DND-41 (cell line): ENCODE measurements at regions not wholly inside any gene's neighbourhood (a gene's known extent, or its start where the extent isn't known, plus 50 kb on each side); places are given as distances from the start of the nearest gene placed in this dataset.

Experiments
- EZH2 ChIP-seq: IDR thresholded peaks from 3 replicates; pipeline ENCODE4 v1.6.1; 2012; ENCODE audit warnings: borderline replicate concordance, low read depth, mild to moderate bottlenecking, moderate library complexity, low read length, inconsistent platforms; ENCODE audit not compliant: severe bottlenecking
- TF ChIP-seq, protein P1 (sequence below): IDR thresholded peaks from 2 replicates; pipeline ENCODE4 v1.5.1; 2012; ENCODE audit warnings: borderline replicate concordance, low read length, moderate library complexity, mild to moderate bottlenecking; ENCODE audit not compliant: poor library complexity, severe bottlenecking; ENCODE audit errors: extremely low read depth

DNA sequence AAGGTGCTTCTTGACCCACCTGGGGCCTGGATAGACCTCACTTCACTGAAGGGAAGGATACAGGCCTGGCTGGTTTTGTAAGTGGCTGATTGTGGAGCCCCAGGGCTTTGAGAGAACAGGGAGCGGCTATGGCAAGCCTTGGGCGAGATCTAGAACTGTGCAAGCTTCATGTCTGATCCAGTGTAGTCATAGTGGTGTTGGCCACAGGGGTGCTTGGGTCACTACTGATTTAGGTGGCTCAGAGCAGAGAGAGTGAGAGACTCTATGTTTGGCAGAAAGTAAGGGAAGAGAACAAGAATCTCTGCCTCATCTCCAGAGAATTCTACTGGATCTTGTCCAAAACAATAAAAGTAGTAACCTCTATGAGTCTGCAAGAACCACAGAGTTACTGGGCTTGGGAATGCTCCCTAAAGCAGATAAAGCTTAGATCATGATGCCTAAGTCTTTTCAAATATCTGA is 394.2 kb upstream of the EPHA3 start:
- TF ChIP-seq, protein P1, sequence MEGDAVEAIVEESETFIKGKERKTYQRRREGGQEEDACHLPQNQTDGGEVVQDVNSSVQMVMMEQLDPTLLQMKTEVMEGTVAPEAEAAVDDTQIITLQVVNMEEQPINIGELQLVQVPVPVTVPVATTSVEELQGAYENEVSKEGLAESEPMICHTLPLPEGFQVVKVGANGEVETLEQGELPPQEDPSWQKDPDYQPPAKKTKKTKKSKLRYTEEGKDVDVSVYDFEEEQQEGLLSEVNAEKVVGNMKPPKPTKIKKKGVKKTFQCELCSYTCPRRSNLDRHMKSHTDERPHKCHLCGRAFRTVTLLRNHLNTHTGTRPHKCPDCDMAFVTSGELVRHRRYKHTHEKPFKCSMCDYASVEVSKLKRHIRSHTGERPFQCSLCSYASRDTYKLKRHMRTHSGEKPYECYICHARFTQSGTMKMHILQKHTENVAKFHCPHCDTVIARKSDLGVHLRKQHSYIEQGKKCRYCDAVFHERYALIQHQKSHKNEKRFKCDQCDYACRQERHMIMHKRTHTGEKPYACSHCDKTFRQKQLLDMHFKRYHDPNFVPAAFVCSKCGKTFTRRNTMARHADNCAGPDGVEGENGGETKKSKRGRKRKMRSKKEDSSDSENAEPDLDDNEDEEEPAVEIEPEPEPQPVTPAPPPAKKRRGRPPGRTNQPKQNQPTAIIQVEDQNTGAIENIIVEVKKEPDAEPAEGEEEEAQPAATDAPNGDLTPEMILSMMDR, result no peak
- no peak for TF ChIP-seq EZH2
